Loucy (cell line): ENCODE measurements at regions not wholly inside any gene's neighbourhood (a gene's known extent, or its start where the extent isn't known, plus 50 kb on each side); places are given as distances from the start of the nearest gene placed in this dataset.

Experiments
- H2AFZ ChIP-seq: fragments of 200-600 bp; sonication (generic); 2 replicates; pipeline ENCODE4 v1.6.0; 2016; ENCODE audit warnings: antibody characterized with exemption, mild to moderate bottlenecking, low read length, moderate library complexity
- H3F3A ChIP-seq: fragments of 200-600 bp; 2 replicates; pipeline ENCODE4 v1.6.0; 2016; ENCODE audit warnings: antibody characterized with exemption, low read depth, mild to moderate bottlenecking
- H3K27me3 ChIP-seq: fragments of 200-600 bp; sonication (generic); 2 replicates; pipeline ENCODE4 v1.6.1; 2014; ENCODE audit warnings: low read length, mild to moderate bottlenecking; ENCODE audit not compliant: insufficient read depth, poor library complexity, severe bottlenecking
- H3K36me3 ChIP-seq: fragments of 200-600 bp; sonication (generic); 2 replicates; pipeline ENCODE4 v1.6.1; 2016; ENCODE audit warnings: low read length; ENCODE audit not compliant: insufficient read depth
- H3K4me1 ChIP-seq: fragments of 200-600 bp; sonication (generic); 2 replicates; pipeline ENCODE4 v1.5.1; 2014; ENCODE audit warnings: low read length, mild to moderate bottlenecking; ENCODE audit not compliant: insufficient read depth, poor library complexity, severe bottlenecking
- H3K4me2 ChIP-seq: fragments of 200-600 bp; sonication (generic); 2 replicates; pipeline ENCODE4 v1.6.0; 2014; ENCODE audit warnings: antibody characterized with exemption, low read length, low read depth, mild to moderate bottlenecking; ENCODE audit not compliant: poor library complexity, severe bottlenecking
- H3K4me3 ChIP-seq: fragments of 200-600 bp; sonication (generic); 2 replicates; pipeline ENCODE4 v1.5.1; 2014; ENCODE audit warnings: low read length, mild to moderate bottlenecking, mixed read lengths; ENCODE audit not compliant: poor library complexity, severe bottlenecking
- H3K79me2 ChIP-seq: fragments of 200-600 bp; sonication (generic); 2 replicates; pipeline ENCODE4 v1.6.1; 2014; ENCODE audit warnings: low read length; ENCODE audit not compliant: insufficient read depth
- H3K9ac ChIP-seq: fragments of 200-600 bp; sonication (generic); 2 replicates; pipeline ENCODE4 v1.6.0; 2014; ENCODE audit warnings: mild to moderate bottlenecking, low read depth, low read length, moderate library complexity; ENCODE audit not compliant: poor library complexity, severe bottlenecking
- H3K9me2 ChIP-seq: fragments of 200-600 bp; sonication (generic); replicated peaks from 2 replicates; pipeline ENCODE4 v1.6.1; 2016; ENCODE audit warnings: low read depth, low read length, mixed read lengths
- H3K9me3 ChIP-seq: fragments of 200-600 bp; sonication (generic); 2 replicates; pipeline ENCODE4 v1.6.1; 2014; ENCODE audit warnings: mild to moderate bottlenecking, antibody characterized with exemption, low read length, low read depth; ENCODE audit not compliant: insufficient read depth
- H4K20me1 ChIP-seq: fragments of 200-600 bp; sonication (generic); 2 replicates; pipeline ENCODE4 v1.6.0; 2014; ENCODE audit warnings: antibody characterized with exemption, low read length, mild to moderate bottlenecking; ENCODE audit not compliant: insufficient read depth, poor library complexity, severe bottlenecking
- CTCF ChIP-seq: fragments of 200-600 bp; sonication (generic); conservative IDR thresholded peaks from 2 replicates; pipeline ENCODE4 v1.5.1; 2014; ENCODE audit warnings: mild to moderate bottlenecking, antibody characterized with exemption, low read length
- EZH2phosphoT487 ChIP-seq: fragments of 200-600 bp; IDR thresholded peaks from 2 replicates; pipeline ENCODE4 v1.6.1; 2018; ENCODE audit warnings: antibody characterized with exemption, mild to moderate bottlenecking, moderate library complexity, borderline replicate concordance

- TF ChIP-seq CTCF (no peak), EZH2phosphoT487 (no peak)
- Histone ChIP-seq H3K4me1 (no peaks in the 10 kb centered on the region), H3K9me2 (no peaks in the 10 kb centered on the region), H3K36me3 (no peaks in the 10 kb centered on the region), H3F3A (no peaks in the 10 kb centered on the region), H3K9me3 (no peaks in the 10 kb centered on the region), H4K20me1 (no peaks in the 10 kb centered on the region), H3K4me2 (no peak overlapping the region), H3K79me2 (no peaks in the 10 kb centered on the region), H2AFZ (no peak overlapping the region), H3K9ac (no peak overlapping the region), H3K27me3 (no peaks in the 10 kb centered on the region), H3K4me3 (no peak overlapping the region)
Measured at GRCh38 chr12:97375310-97375709, 87.3 kb upstream of the RMST start.

- Histone ChIP-seq H3F3A (no peaks in the 10 kb centered on the region), H3K9ac (no peak overlapping the region), H3K4me1 (no peaks in the 10 kb centered on the region), H4K20me1 (no peaks in the 10 kb centered on the region), H3K9me3 (no peaks in the 10 kb centered on the region), H3K9me2 (no peaks in the 10 kb centered on the region), H3K4me3 (no peak overlapping the region), H3K27me3 (no peaks in the 10 kb centered on the region), H3K36me3 (no peaks in the 10 kb centered on the region), H2AFZ (no peak overlapping the region), H3K4me2 (no peak overlapping the region), H3K79me2 (no peaks in the 10 kb centered on the region)
- TF ChIP-seq EZH2phosphoT487 = no peak
- no peak for TF ChIP-seq CTCF
Measured at GRCh38 chr12:97380440-97380839, 82.2 kb upstream of the RMST start.

- no peak overlapping the region for H3K4me2 ChIP-seq
- H3F3A ChIP-seq = no peaks in the 10 kb centered on the region
- H3K4me1 ChIP-seq = no peaks in the 10 kb centered on the region
- H3K79me2 ChIP-seq = no peaks in the 10 kb centered on the region
- H2AFZ ChIP-seq = no peak overlapping the region
- H3K9me3 ChIP-seq = no peaks in the 10 kb centered on the region
- no peak overlapping the region for H3K4me3 ChIP-seq
- no peaks in the 10 kb centered on the region for H3K9me2 ChIP-seq
- no peaks in the 10 kb centered on the region for H3K36me3 ChIP-seq
- H3K9ac ChIP-seq = no peak overlapping the region
- H4K20me1 ChIP-seq = no peaks in the 10 kb centered on the region
- no peak for TF ChIP-seq EZH2phosphoT487
- no peak for TF ChIP-seq CTCF
- H3K27me3 ChIP-seq = no peaks in the 10 kb centered on the region
Measured at GRCh38 chr12:97385121-97385520, 77.5 kb upstream of the RMST start.
